H1 (cell line): ENCODE measurements at regions not wholly inside any gene's neighbourhood (a gene's known extent, or its start where the extent isn't known, plus 50 kb on each side); places are given as distances from the start of the nearest gene placed in this dataset.

ENCODE experiments used
- CHD2 ChIP-seq: IDR thresholded peaks from 2 replicates; pipeline ENCODE4 v1.6.1; 2012; ENCODE audit warnings: low read length, improper control_type of control experiment
- E2F6 ChIP-seq: IDR thresholded peaks from 2 replicates; pipeline ENCODE4 v1.6.1; 2012; ENCODE audit warnings: inconsistent platforms
- EP300 ChIP-seq, 2 experiments: IDR thresholded peaks; 1 replicate in 1 of 2; 2 replicates in 1 of 2; pipeline ENCODE4 v1.6.1; 2011 to 2012; ENCODE audit warnings: low read depth in 2 of 2, low read length in 2 of 2, mild to moderate bottlenecking in 2 of 2, borderline replicate concordance in 1 of 2, inconsistent platforms in 1 of 2, moderate library complexity in 1 of 2
- GABPA ChIP-seq: IDR thresholded peaks from 2 replicates; pipeline ENCODE4 v1.6.1; 2011; ENCODE audit warnings: mild to moderate bottlenecking, low read length, moderate library complexity, borderline replicate concordance; ENCODE audit not compliant: insufficient read depth
- GTF2F1 ChIP-seq: IDR thresholded peaks from 2 replicates; pipeline ENCODE4 v1.6.1; 2012; ENCODE audit warnings: low read depth, low read length, improper control_type of control experiment, borderline replicate concordance
- JUND ChIP-seq: IDR thresholded peaks from 2 replicates; pipeline ENCODE4 v1.6.1; 2011; ENCODE audit warnings: mild to moderate bottlenecking, improper control_type of control experiment, low read length
- NANOG ChIP-seq: IDR thresholded peaks from 2 replicates; pipeline ENCODE4 v1.6.1; 2011; ENCODE audit warnings: low read length, low read depth, mild to moderate bottlenecking, inconsistent platforms; ENCODE audit not compliant: insufficient read depth, poor library complexity, severe bottlenecking
- NRF1 ChIP-seq: IDR thresholded peaks from 2 replicates; pipeline ENCODE4 v1.6.1; 2011; ENCODE audit warnings: mild to moderate bottlenecking, low read depth, low read length, improper control_type of control experiment
- PHF8 ChIP-seq: fragments of 200-600 bp; sonication (generic); conservative IDR thresholded peaks from 2 replicates; pipeline ENCODE4 v1.7.1; 2012; ENCODE audit warnings: low read depth, mild to moderate bottlenecking, inconsistent platforms, low read length, moderate library complexity
- POLR2AphosphoS5 ChIP-seq: IDR thresholded peaks from 2 replicates; pipeline ENCODE4 v1.6.1; 2011; ENCODE audit warnings: low read depth, low read length
- POU5F1 ChIP-seq: IDR thresholded peaks from 2 replicates; pipeline ENCODE4 v1.6.1; 2011; ENCODE audit warnings: low read depth, mild to moderate bottlenecking, low read length, moderate library complexity
- RNF2 ChIP-seq: fragments of 200-900, 300-1000 bp; sonication (generic); IDR thresholded peaks from 2 replicates; pipeline ENCODE4 v1.7.1; 2016; ENCODE audit warnings: borderline replicate concordance, low read depth, mild to moderate bottlenecking, antibody characterized with exemption, low read length; ENCODE audit not compliant: poor library complexity, severe bottlenecking; ENCODE audit errors: missing control alignments
- SIN3A ChIP-seq, 2 experiments: IDR thresholded peaks in 1 of 2; conservative IDR thresholded peaks in 1 of 2; 2 replicates each; pipeline ENCODE4 v1.6.1; 2011 to 2012; ENCODE audit warnings: low read length in 2 of 2, improper control_type of control experiment in 1 of 2, low read depth in 1 of 2, mild to moderate bottlenecking in 1 of 2
- SIRT6 ChIP-seq: IDR thresholded peaks from one replicate; pipeline ENCODE4 v1.7.1; 2012; ENCODE audit warnings: low read length, inconsistent platforms
- SIX5 ChIP-seq: IDR thresholded peaks from 2 replicates; pipeline ENCODE4 v1.6.1; 2011; ENCODE audit warnings: mild to moderate bottlenecking, low read depth, low read length
- SUZ12 ChIP-seq: fragments of 200-600 bp; sonication (generic); IDR thresholded peaks from 2 replicates; pipeline ENCODE4 v1.6.1; 2012; ENCODE audit warnings: mild to moderate bottlenecking, inconsistent platforms, low read length, moderate library complexity, mixed read lengths
- YY1 ChIP-seq: IDR thresholded peaks from 2 replicates; pipeline ENCODE4 v1.6.1; 2011; ENCODE audit warnings: low read depth, mild to moderate bottlenecking, low read length

- TF ChIP-seq RNF2 (no peak), POLR2AphosphoS5 (no peak), SUZ12 (no peak), YY1 (no peak), CHD2 (no peak), SIX5 (no peak), GTF2F1 (no peak), NRF1 (no peak), GABPA (no peak), PHF8 (no peak), POU5F1 (peak; percentile 71), SIN3A (conservative IDR thresholded peaks at IDR 0.05 in 1 of 2, IDR thresholded peaks at IDR 0.05 in 1 of 2; ENCODE audit: low read depth in 1 of 2, low read length in 2 of 2) (no peak), NANOG (peak; percentile 58), SIRT6 (no peak), E2F6 (peak; percentile 47; the same call in 1 of the 2 replicates), JUND (no peak), EP300 (IDR thresholded peaks at IDR 0.05; ENCODE audit: borderline replicate concordance in 1 of 2, low read depth in 2 of 2, low read length in 2 of 2) (peak in 1 of 2 experiments; percentile 36; a peak in 1 of 3 replicates)
These were observed 513.6 kb upstream of the LRRTM4 start (continued) for GRCh38 chr2:78035804-78036203.
